Endothelial cell of umbilical vein (primary cell): ENCODE measurements at regions not wholly inside any gene's neighbourhood (a gene's known extent, or its start where the extent isn't known, plus 50 kb on each side); places are given as distances from the start of the nearest gene placed in this dataset.

ENCODE experiments used
- BruUV-seq: library from RNA; stranded (reverse); fragments of 400-500 nt; replicated peaks from 2 replicates; lab custom pipeline; 2021; lab: Mats Ljungman, UMichigan
- CTCF ChIA-PET: fragments of 300-600, 350-600 bp; sonication (Branson Sonifier 250); formaldehyde crosslinking; loops from one replicate; lab custom pipeline; 2021; ENCODE audit warnings: antibody characterized with exemption, inconsistent platforms; lab: Charles Lee
- POLR2A ChIA-PET: fragments of 300-600, 350-600 bp; sonication (Branson Sonifier 250); formaldehyde crosslinking; loops from one replicate; lab custom pipeline; 2021; ENCODE audit warnings: antibody characterized with exemption, inconsistent platforms; lab: Charles Lee
- DNase-seq: peaks from one replicate; pipeline ENCODE4 v3.0.0-alpha.2; 2011; ENCODE audit warnings: low read depth, low spot score
- FAIRE-seq: peaks from 2 replicates; lab custom pipeline; 2011; peaks lifted over from hg19 to GRCh38; lab: Jason Lieb, UNC
- H2AFZ ChIP-seq: 2 replicates; pipeline ENCODE4 v1.6.0; 2012; ENCODE audit warnings: low read depth, low read length, control low read depth, inconsistent platforms
- H3K27ac ChIP-seq: 2 replicates; pipeline ENCODE4 v1.5.1; 2011; ENCODE audit warnings: low read depth, mild to moderate bottlenecking, control low read depth, low read length, moderate library complexity; ENCODE audit not compliant: insufficient read depth
- H3K27me3 ChIP-seq, 2 experiments: 2 replicates each; pipeline versions ENCODE4 v1.6.0 to v1.6.1; 2011; ENCODE audit warnings: low read length in 2 of 2, mixed read lengths in 1 of 2; ENCODE audit not compliant: control insufficient read depth in 2 of 2, insufficient read depth in 2 of 2
- H3K36me3 ChIP-seq, 2 experiments: 2 replicates in 1 of 2; 3 replicates in 1 of 2; pipeline ENCODE4 v1.5.1; 2011; ENCODE audit warnings: low read length in 2 of 2, mild to moderate bottlenecking in 1 of 2, moderate library complexity in 1 of 2; ENCODE audit not compliant: control insufficient read depth in 2 of 2, insufficient read depth in 2 of 2; ENCODE audit errors: extremely low read depth in 1 of 2
- H3K4me1 ChIP-seq: 3 replicates; pipeline ENCODE4 v1.5.1; 2011; ENCODE audit warnings: mild to moderate bottlenecking, low read length; ENCODE audit not compliant: control insufficient read depth, insufficient read depth; ENCODE audit errors: extremely low read depth
- H3K4me2 ChIP-seq: 2 replicates; pipeline ENCODE4 v1.6.1; 2011; ENCODE audit warnings: low read length, control low read depth, mixed read lengths; ENCODE audit not compliant: insufficient read depth
- H3K4me3 ChIP-seq, 3 experiments: fragments of 200-600 bp in 1 of 3; sonication (generic), shearing (Covaris generic) in 1 of 3; replicated peaks in 1 of 3; 2 replicates each; pipeline ENCODE4 v1.5.1; 2011 to 2016; ENCODE audit warnings: control low read depth in 3 of 3, low read length in 3 of 3, mild to moderate bottlenecking in 2 of 3, inconsistent platforms in 1 of 3, low read depth in 1 of 3, moderate library complexity in 1 of 3; ENCODE audit not compliant: insufficient read depth in 1 of 3
- H3K79me2 ChIP-seq: 2 replicates; pipeline ENCODE4 v1.6.0; 2012; ENCODE audit warnings: low read length, inconsistent platforms; ENCODE audit not compliant: control insufficient read depth, insufficient read depth
- H3K9ac ChIP-seq: replicated peaks from 2 replicates; pipeline ENCODE3; 2011; ENCODE audit warnings: low read length, control low read depth; ENCODE audit not compliant: insufficient read depth; ENCODE audit errors: extremely low read depth
- H3K9me1 ChIP-seq: replicated peaks from 3 replicates; pipeline ENCODE4 v1.6.0; 2011; ENCODE audit warnings: mild to moderate bottlenecking, low read length; ENCODE audit not compliant: control insufficient read depth, insufficient read depth; ENCODE audit errors: extremely low read depth
- H3K9me3 ChIP-seq: replicated peaks from 2 replicates; pipeline ENCODE4 v1.5.1; 2012; ENCODE audit warnings: low read length, inconsistent platforms; ENCODE audit not compliant: control insufficient read depth, insufficient read depth
- H4K20me1 ChIP-seq: replicated peaks from 2 replicates; pipeline ENCODE3; 2011; ENCODE audit warnings: mild to moderate bottlenecking, low read length; ENCODE audit not compliant: control insufficient read depth, insufficient read depth; ENCODE audit errors: extremely low read depth
- CTCF ChIP-seq, 2 donors: IDR thresholded peaks; 1 replicate in 1 of 2; 2 replicates in 1 of 2; pipeline ENCODE4 v1.5.1; 2011; ENCODE audit warnings: low read length in 2 of 2, mild to moderate bottlenecking in 2 of 2, moderate library complexity in 2 of 2, control low read depth in 1 of 2, inconsistent platforms in 1 of 2, low read depth in 1 of 2; ENCODE audit not compliant: insufficient read depth in 1 of 2; ENCODE audit errors: extremely low read depth in 1 of 2
- EZH2 ChIP-seq: IDR thresholded peaks from 2 replicates; pipeline ENCODE4 v1.6.1; 2012; ENCODE audit warnings: borderline replicate concordance, low read depth, mild to moderate bottlenecking, moderate library complexity, low read length, inconsistent platforms; ENCODE audit not compliant: severe bottlenecking
- FOS ChIP-seq: IDR thresholded peaks from 2 replicates; pipeline ENCODE4 v1.6.1; 2011; ENCODE audit warnings: mild to moderate bottlenecking, low read length, moderate library complexity, borderline replicate concordance; ENCODE audit not compliant: insufficient read depth
- GATA2 ChIP-seq: IDR thresholded peaks from 2 replicates; pipeline ENCODE4 v1.7.0; 2011; ENCODE audit warnings: low read depth, mild to moderate bottlenecking, moderate library complexity, mixed read lengths, low read length; ENCODE audit not compliant: insufficient read length, insufficient read depth
- JUN ChIP-seq: IDR thresholded peaks from 2 replicates; pipeline ENCODE4 v1.6.1; 2011; ENCODE audit warnings: borderline replicate concordance, low read depth; ENCODE audit not compliant: insufficient read length, insufficient read depth
- MAX ChIP-seq: IDR thresholded peaks from 2 replicates; pipeline ENCODE4 v1.6.1; 2011; ENCODE audit not compliant: insufficient read depth, insufficient read length
- MYC ChIP-seq: IDR thresholded peaks from one replicate; pipeline ENCODE4 v1.6.1; 2011; ENCODE audit warnings: mild to moderate bottlenecking, low read depth, low read length
- POLR2A ChIP-seq: IDR thresholded peaks from 2 replicates; pipeline ENCODE4 v1.6.1; 2012; ENCODE audit warnings: low read depth, mild to moderate bottlenecking, control low read depth, low read length
- POLR2AphosphoS5 ChIP-seq: IDR thresholded peaks from 2 replicates; pipeline ENCODE4 v1.6.1; 2012; ENCODE audit warnings: low read depth, mild to moderate bottlenecking, control low read depth, low read length, moderate library complexity; ENCODE audit not compliant: insufficient read depth
- dilution Hi-C: fragments of 300-500 bp; cut with MboI; formaldehyde crosslinking; loops from one replicate; pipeline ENCODE4 v1.15.0; 2019; ENCODE audit warnings: low sequenced_read_pairs; ENCODE audit not compliant: extremely low pct_ligation_motif_present
- intact Hi-C: fragments of 100-400 bp; cut with micrococcal nuclease; formaldehyde crosslinking; loops from one replicate; pipeline ENCODE4 v1.10.0; 2022

GRCh38 chr2:104736026-104736425 is 117.9 kb upstream of the POU3F3 start:
- H3K4me2 ChIP-seq, result no peak overlapping the region
- H3K27me3 ChIP-seq, result no peaks in the 10 kb centered on the region
- H4K20me1 ChIP-seq, result no peaks in the 10 kb centered on the region
- dilution Hi-C loops (no loop called here), intact Hi-C loops (no loop called here)
- no peaks in the 10 kb centered on the region for H3K4me1 ChIP-seq
- no peaks in the 10 kb centered on the region for H3K79me2 ChIP-seq
- FAIRE-seq, result no peak
- H3K9ac ChIP-seq, result no peak overlapping the region
- H3K9me3 ChIP-seq, result peaks cover 6% of the 10 kb centered on the region
- TF ChIP-seq FOS (no peak), GATA2 (no peak), POLR2A (no peak), MYC (no peak), CTCF (IDR thresholded peaks at IDR 0.05; ENCODE audit: extremely low read depth in 1 of 2, insufficient read depth in 1 of 2, low read depth in 1 of 2, low read length in 2 of 2) (no peak), MAX (no peak), JUN (no peak), EZH2 (no peak), POLR2AphosphoS5 (no peak)
- POLR2A ChIA-PET, result no interaction called here
- CTCF ChIA-PET, result no interaction called here
- BruUV-seq, result no TSS peak
- H3K27ac ChIP-seq, result no peak overlapping the region
- H2AFZ ChIP-seq, result no peak overlapping the region
- DNase-seq, result no peak
- H3K4me3 ChIP-seq, result no peak overlapping the region
- no peaks in the 10 kb centered on the region for H3K9me1 ChIP-seq
- no peaks in the 10 kb centered on the region for H3K36me3 ChIP-seq
